ENCODE measurements at regions not wholly inside any gene's neighbourhood (a gene's known extent, or its start where the extent isn't known, plus 50 kb on each side); places are given as distances from the start of the nearest gene placed in this dataset.

- no peak for TF ChIP-seq EZH2 (optimal IDR thresholded peaks at IDR 0.05; ENCODE audit: low read depth, low read length)
- TF ChIP-seq CTCF (IDR thresholded peaks at IDR 0.05; ENCODE audit: low read length), result no peak
- no peak for TF ChIP-seq EZH2phosphoT487 (IDR thresholded peaks at IDR 0.05; ENCODE audit: low read length)
These were observed 227.9 kb upstream of the CLINT1 start for GRCh38 chr5:158086856-158087255.

Measured in MM.1S (cell line).